ENCODE measurements at regions not wholly inside any gene's neighbourhood (a gene's known extent, or its start where the extent isn't known, plus 50 kb on each side); places are given as distances from the start of the nearest gene placed in this dataset.

DNA sequence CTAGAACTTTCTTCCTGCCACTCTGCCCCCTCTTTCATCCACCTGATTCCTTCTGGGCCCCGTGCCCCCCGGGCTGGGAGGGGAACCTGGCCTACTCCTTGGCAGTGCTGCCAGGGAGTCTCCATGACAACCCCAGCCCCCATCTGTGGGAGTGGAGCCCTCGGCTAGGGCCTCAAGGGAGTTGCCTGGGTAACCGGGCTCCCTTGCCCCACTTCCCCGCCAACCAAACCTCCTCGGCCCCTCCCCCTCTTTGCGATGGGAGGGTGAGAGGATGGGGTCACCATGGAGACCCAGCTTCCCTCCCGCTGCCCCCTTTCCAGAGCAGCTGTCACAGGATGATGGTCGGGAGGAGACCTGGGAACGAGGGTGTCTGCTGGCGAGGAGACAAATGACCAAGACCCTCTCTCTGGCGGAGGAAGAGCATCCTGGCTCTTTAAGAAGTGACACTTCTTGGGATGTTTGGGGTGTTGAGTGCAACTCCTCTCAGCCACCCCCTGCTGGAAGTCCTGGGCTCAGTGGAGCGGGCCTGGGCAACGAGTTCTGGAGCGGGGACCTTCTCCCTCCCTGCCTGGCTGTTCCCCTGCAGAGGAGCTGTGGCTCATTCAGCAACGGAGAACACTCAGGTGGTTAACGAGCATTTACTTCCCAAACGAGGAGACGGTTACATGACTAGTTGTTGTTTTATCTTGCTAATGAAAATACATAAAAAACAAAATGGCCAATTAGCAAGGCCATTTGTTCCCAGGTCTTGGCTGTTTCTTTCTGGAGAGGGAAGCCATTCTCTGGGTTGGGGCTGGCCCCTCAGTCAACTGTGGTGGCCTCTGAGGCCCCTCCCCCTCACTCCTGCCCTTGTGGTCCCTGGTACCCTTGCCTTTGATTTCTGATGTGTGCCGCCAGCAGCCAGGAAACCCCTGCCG, 82.8 kb downstream of the UBIAD1 start:
- Histone ChIP-seq H3K9ac (ENCODE audit: low read depth in 2 of 2, low read length in 2 of 2) (no peak overlapping the region), H3K9me3 (no peaks in the 10 kb centered on the region), H3K27me3 (peaks cover 3% of the 10 kb centered on the region), H3K27ac (no peak overlapping the region), H3K4me3 (no peak overlapping the region), H3K4me1 (no peaks in the 10 kb centered on the region), H3K36me3 (no peaks in the 10 kb centered on the region)
- TF ChIP-seq CTCF (IDR thresholded peaks at IDR 0.05) = no peak
- intact Hi-C loops (cut with DNase I) = no loop called here
- no peak for DNase-seq

GRCh38 chr1:11357276-11357675, 84.3 kb downstream of the UBIAD1 start:
- intact Hi-C loops (cut with DNase I) = no loop called here
- no peak for TF ChIP-seq CTCF (IDR thresholded peaks at IDR 0.05)
- Histone ChIP-seq H3K9ac (ENCODE audit: low read depth in 2 of 2, low read length in 2 of 2) (no peak overlapping the region), H3K27ac (no peak overlapping the region), H3K9me3 (no peaks in the 10 kb centered on the region), H3K36me3 (no peaks in the 10 kb centered on the region), H3K4me3 (no peak overlapping the region), H3K4me1 (no peaks in the 10 kb centered on the region), H3K27me3 (peaks cover 3% of the 10 kb centered on the region)
- no peak for DNase-seq

DNA sequence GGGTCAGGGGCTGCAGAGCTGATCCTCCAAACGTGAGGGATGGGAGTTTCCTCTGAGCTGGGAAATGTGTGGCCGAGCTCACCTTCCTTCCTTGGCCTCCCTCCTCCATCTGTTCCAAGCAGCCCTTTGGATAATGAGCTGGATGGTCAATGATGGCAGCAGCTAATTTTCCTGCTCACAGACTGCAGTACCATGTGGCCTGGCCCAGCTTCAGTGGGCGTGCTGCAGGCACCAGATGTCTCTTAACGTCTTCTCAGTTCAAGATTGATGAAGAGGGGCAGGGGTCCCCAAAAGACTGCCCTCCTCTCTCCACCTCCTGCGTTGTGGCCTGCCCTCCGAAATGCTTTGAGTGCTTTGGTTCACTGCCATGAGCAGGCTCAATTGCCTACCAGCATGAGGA, 86.0 kb downstream of the UBIAD1 start:
- no peaks in the 10 kb centered on the region for H3K36me3 ChIP-seq
- H3K9ac ChIP-seq (ENCODE audit: low read depth in 2 of 2, low read length in 2 of 2) = no peak overlapping the region
- no peaks in the 10 kb centered on the region for H3K4me1 ChIP-seq
- DNase-seq = no peak
- no peak for TF ChIP-seq CTCF (IDR thresholded peaks at IDR 0.05)
- no peak overlapping the region for H3K4me3 ChIP-seq
- H3K27me3 ChIP-seq = peaks cover 3% of the 10 kb centered on the region
- intact Hi-C loops (cut with DNase I) = no loop called here
- H3K9me3 ChIP-seq = no peaks in the 10 kb centered on the region
- H3K27ac ChIP-seq = no peak overlapping the region

- Histone ChIP-seq H3K27ac (no peak overlapping the region), H3K9ac (ENCODE audit: low read depth in 2 of 2, low read length in 2 of 2) (no peak overlapping the region), H3K36me3 (no peaks in the 10 kb centered on the region), H3K27me3 (no peaks in the 10 kb centered on the region), H3K9me3 (no peaks in the 10 kb centered on the region), H3K4me3 (no peak overlapping the region), H3K4me1 (no peaks in the 10 kb centered on the region)
- TF ChIP-seq CTCF (IDR thresholded peaks at IDR 0.05) = no peak
- intact Hi-C loops (cut with DNase I) = no loop called here
- DNase-seq = no peak
Measured at GRCh38 chr1:11362547-11363021, 89.6 kb downstream of the UBIAD1 start.

DNA sequence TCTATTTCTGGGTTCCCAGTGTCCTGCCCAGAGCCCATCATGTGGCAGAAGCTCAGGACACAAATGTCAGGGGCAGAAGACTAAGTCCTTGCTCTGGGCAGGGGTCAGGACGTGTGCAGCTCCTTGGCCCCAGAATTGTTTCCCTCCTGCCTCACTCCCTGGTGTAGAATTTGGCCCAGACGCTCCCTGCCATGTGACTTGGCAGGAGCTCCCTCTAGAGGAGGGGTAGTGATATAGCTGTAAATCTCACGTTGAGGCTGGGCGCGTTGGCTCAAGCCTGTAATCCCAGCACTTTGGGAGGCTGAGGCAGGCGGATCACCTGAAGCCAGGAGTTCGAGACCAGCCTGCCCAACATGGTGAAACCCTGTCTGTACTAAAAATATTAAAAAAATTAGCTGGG, 91.2 kb downstream of the UBIAD1 start:
- H3K4me3 ChIP-seq = no peak overlapping the region
- no peaks in the 10 kb centered on the region for H3K36me3 ChIP-seq
- H3K27me3 ChIP-seq = no peaks in the 10 kb centered on the region
- H3K9me3 ChIP-seq = no peaks in the 10 kb centered on the region
- no peak overlapping the region for H3K9ac ChIP-seq (ENCODE audit: low read depth in 2 of 2, low read length in 2 of 2)
- DNase-seq = no peak
- TF ChIP-seq CTCF (IDR thresholded peaks at IDR 0.05) = no peak
- no peak overlapping the region for H3K27ac ChIP-seq
- H3K4me1 ChIP-seq = no peaks in the 10 kb centered on the region
- intact Hi-C loops (cut with DNase I) = no loop called here

All from colonic mucosa (tissue), 4 donors.